Upper lobe of left lung (tissue), 6 donors: ENCODE measurements at regions not wholly inside any gene's neighbourhood (a gene's known extent, or its start where the extent isn't known, plus 50 kb on each side); places are given as distances from the start of the nearest gene placed in this dataset.

Experiments used
- ATAC-seq, 2 donors: fragments of 200-7000 bp; cut with Tn5 transposase; one replicate each; pipeline ENCODE4 v1.9.1; 2022; ENCODE audit warnings: mild to moderate bottlenecking in 2 of 2, moderate library complexity in 2 of 2; ENCODE audit not compliant: low FRiP score in 2 of 2
- DNase-seq, 2 donors: peaks; one replicate each; pipeline ENCODE4 v3.0.0-alpha.2; 2019 to 2020
- H3K27ac ChIP-seq, 4 donors: fragments of 200-600 bp; sonication (generic); one replicate each; pipeline ENCODE4 v1.5.1; 2016 to 2019
- H3K27me3 ChIP-seq, 4 donors: fragments of 200-600 bp; sonication (generic); one replicate each; pipeline ENCODE4 v1.5.1; 2017 to 2019
- H3K36me3 ChIP-seq, 4 donors: fragments of 200-600 bp; sonication (generic); one replicate each; pipeline ENCODE4 v1.5.1; 2016 to 2019
- H3K4me1 ChIP-seq, 4 donors: fragments of 200-600 bp; sonication (generic); one replicate each; pipeline ENCODE4 v1.5.1; 2018 to 2019
- H3K4me3 ChIP-seq, 4 donors: fragments of 200-600 bp; sonication (generic); one replicate each; pipeline ENCODE4 v1.5.1; 2017 to 2019; ENCODE audit warnings: mild to moderate bottlenecking in 2 of 4, moderate library complexity in 1 of 4
- H3K9me3 ChIP-seq, 4 donors: fragments of 200-600 bp; sonication (generic); one replicate each; pipeline ENCODE4 v1.5.1; 2018 to 2019
- CTCF ChIP-seq, 6 experiments: fragments of 450-650 bp in 4 of 6; fragments of 200-600 bp in 2 of 6; sonication (generic) in 2 of 6; IDR thresholded peaks; one replicate each; pipeline ENCODE4 v1.5.1; 2016 to 2019; ENCODE audit warnings: antibody characterized with exemption in 6 of 6
- EP300 ChIP-seq, 4 donors: sonication (generic); formaldehyde crosslinking; IDR thresholded peaks; one replicate each; pipeline ENCODE4 v1.5.1; 2017; ENCODE audit warnings: antibody characterized with exemption in 4 of 4, control low read depth in 2 of 4
- POLR2A ChIP-seq, 4 donors: fragments of 450-650 bp; IDR thresholded peaks; one replicate each; pipeline ENCODE4 v1.5.1; 2016 to 2017; ENCODE audit warnings: antibody characterized with exemption in 4 of 4, mild to moderate bottlenecking in 2 of 4
- POLR2AphosphoS5 ChIP-seq, 2 donors: sonication (generic); formaldehyde crosslinking; IDR thresholded peaks; one replicate each; pipeline ENCODE4 v1.5.1; 2017; ENCODE audit warnings: antibody characterized with exemption in 2 of 2
- WGBS, 2 donors: methylation state at CpG; one replicate each; pipeline ENCODE4 v1.1.5; 2017 to 2018; 5-methylcytosine and 5-hydroxymethylcytosine counted together
- donor health status: DM: no; HTN: no; CAD: no; lungs with moderate emphysema.
- donor health status: DM: no; HTN: yes; CAD: no; lungs with severe emphysema.

- Histone ChIP-seq H3K9me3 (no peaks in the 10 kb centered on the region), H3K27ac (no peak overlapping the region), H3K4me1 (no peaks in the 10 kb centered on the region), H3K4me3 (no peak overlapping the region), H3K36me3 (no peaks in the 10 kb centered on the region), H3K27me3 (no peaks in the 10 kb centered on the region)
- TF ChIP-seq CTCF (IDR thresholded peaks at IDR 0.05): no peak
- TF ChIP-seq POLR2AphosphoS5 (IDR thresholded peaks at IDR 0.05): no peak
- TF ChIP-seq POLR2A (IDR thresholded peaks at IDR 0.05): no peak
- TF ChIP-seq EP300 (IDR thresholded peaks at IDR 0.05): no peak
- DNase-seq (no peak), ATAC-seq (no peak)
- WGBS, 2 donors: 83 to 85% methylated on average over 2 of the region's 2 CpGs
Measured at GRCh38 chr7:41608447-41608846, 94.4 kb downstream of the INHBA start.

- H3K36me3 ChIP-seq: no peaks in the 10 kb centered on the region
- H3K27ac ChIP-seq: no peak overlapping the region
- no peak for TF ChIP-seq POLR2A (IDR thresholded peaks at IDR 0.05)
- H3K27me3 ChIP-seq: no peaks in the 10 kb centered on the region
- ATAC-seq: no peak
- no peak overlapping the region for H3K4me3 ChIP-seq
- no peaks in the 10 kb centered on the region for H3K9me3 ChIP-seq
- no peak for DNase-seq
- no peaks in the 10 kb centered on the region for H3K4me1 ChIP-seq
- 84 to 100% methylated on average over 1 of the region's 1 CpG for WGBS, 2 donors
Measured at GRCh38 chr7:41603985-41604384, 98.9 kb downstream of the INHBA start.

- no peak for TF ChIP-seq CTCF (IDR thresholded peaks at IDR 0.05)
- no peak for TF ChIP-seq POLR2AphosphoS5 (IDR thresholded peaks at IDR 0.05)
- no peak for TF ChIP-seq POLR2A (IDR thresholded peaks at IDR 0.05)
- no peak for TF ChIP-seq EP300 (IDR thresholded peaks at IDR 0.05)
- 55 to 66% methylated on average over 2 to 4 of the region's 4 CpGs for WGBS, 2 donors
- ATAC-seq (no peak), DNase-seq (no peak)
- no peaks in the 10 kb centered on the region for H3K4me1 ChIP-seq
- H3K27me3 ChIP-seq: no peaks in the 10 kb centered on the region
- no peak overlapping the region for H3K4me3 ChIP-seq
- H3K36me3 ChIP-seq: no peaks in the 10 kb centered on the region
- H3K9me3 ChIP-seq: no peaks in the 10 kb centered on the region
- H3K27ac ChIP-seq: no peak overlapping the region
Measured at GRCh38 chr7:41599760-41600159, 103.1 kb downstream of the INHBA start.

- no peaks in the 10 kb centered on the region for H3K36me3 ChIP-seq
- DNase-seq (no peak), ATAC-seq (no peak)
- no peaks in the 10 kb centered on the region for H3K9me3 ChIP-seq
- no peaks in the 10 kb centered on the region for H3K4me1 ChIP-seq
- no peaks in the 10 kb centered on the region for H3K27me3 ChIP-seq
- TF ChIP-seq CTCF (IDR thresholded peaks at IDR 0.05) (no peak), EP300 (IDR thresholded peaks at IDR 0.05) (no peak), POLR2A (IDR thresholded peaks at IDR 0.05) (no peak), POLR2AphosphoS5 (IDR thresholded peaks at IDR 0.05) (no peak)
- no peak overlapping the region for H3K27ac ChIP-seq
- H3K4me3 ChIP-seq: no peak overlapping the region
Measured at GRCh38 chr7:41592794-41593193, 110.1 kb downstream of the INHBA start.

GRCh38 chr7:41592236-41592635 lies 110.7 kb downstream of the INHBA start:
- H3K4me1 ChIP-seq: no peaks in the 10 kb centered on the region
- no peak for TF ChIP-seq EP300 (IDR thresholded peaks at IDR 0.05)
- no peak for TF ChIP-seq POLR2A (IDR thresholded peaks at IDR 0.05)
- TF ChIP-seq POLR2AphosphoS5 (IDR thresholded peaks at IDR 0.05): no peak
- TF ChIP-seq CTCF (IDR thresholded peaks at IDR 0.05): no peak
- no peaks in the 10 kb centered on the region for H3K36me3 ChIP-seq
- no peak for DNase-seq
- H3K9me3 ChIP-seq: no peaks in the 10 kb centered on the region
- WGBS, 2 donors: 80 to 95% methylated on average over 1 of the region's 1 CpG
- H3K4me3 ChIP-seq: no peak overlapping the region
- no peak for ATAC-seq
- H3K27me3 ChIP-seq: no peaks in the 10 kb centered on the region
- no peak overlapping the region for H3K27ac ChIP-seq
